Tibial artery (tissue), 4 donors: ENCODE measurements at regions not wholly inside any gene's neighbourhood (a gene's known extent, or its start where the extent isn't known, plus 50 kb on each side); places are given as distances from the start of the nearest gene placed in this dataset.

ENCODE experiments used
- DNase-seq, 2 donors: peaks; one replicate each; pipeline ENCODE4 v3.0.0-alpha.2; 2019
- H3K27ac ChIP-seq, 2 donors: fragments of 200-600 bp; sonication (generic) in 1 of 2; 1 replicate in 1 of 2; 2 replicates in 1 of 2; pipeline ENCODE4 v1.5.1; 2018 to 2019; ENCODE audit warnings: mild to moderate bottlenecking in 1 of 2
- H3K27me3 ChIP-seq, 2 donors: fragments of 200-600 bp; sonication (generic) in 1 of 2; one replicate each; pipeline versions ENCODE4 v1.5.1 to v1.6.0; 2016 to 2019
- H3K36me3 ChIP-seq, 3 donors: fragments of 200-600 bp; sonication (generic) in 2 of 3; one replicate each; pipeline ENCODE4 v1.5.1; 2016 to 2019; ENCODE audit warnings: mild to moderate bottlenecking in 2 of 3
- H3K4me1 ChIP-seq, 4 donors: fragments of 200-600 bp; sonication (generic) in 2 of 4; 1 replicate in 3 of 4; 2 replicates in 1 of 4; pipeline ENCODE4 v1.5.1; 2016 to 2019
- H3K4me3 ChIP-seq, 2 donors: fragments of 200-600 bp; sonication (generic) in 1 of 2; 1 replicate in 1 of 2; 2 replicates in 1 of 2; pipeline ENCODE4 v1.5.1; 2018 to 2019; ENCODE audit warnings: mild to moderate bottlenecking in 2 of 2
- H3K9me3 ChIP-seq, 3 donors: fragments of 200-600 bp; sonication (generic) in 1 of 3; one replicate each; pipeline ENCODE4 v1.5.1; 2016 to 2019
- intact Hi-C: fragments of 100-400 bp; cut with DNase I; formaldehyde crosslinking; loops from one replicate; pipeline ENCODE4 v1.15.0; 2023; ENCODE audit warnings: low total_unique reads
- TF ChIP-seq, protein P1 (sequence below), 2 experiments: fragments of 200-600 bp in 1 of 2; fragments of 450-650 bp in 1 of 2; IDR thresholded peaks; one replicate each; pipeline ENCODE4 v1.5.1; 2017 to 2019; ENCODE audit warnings: antibody characterized with exemption in 2 of 2, mild to moderate bottlenecking in 1 of 2, moderate library complexity in 1 of 2

DNA sequence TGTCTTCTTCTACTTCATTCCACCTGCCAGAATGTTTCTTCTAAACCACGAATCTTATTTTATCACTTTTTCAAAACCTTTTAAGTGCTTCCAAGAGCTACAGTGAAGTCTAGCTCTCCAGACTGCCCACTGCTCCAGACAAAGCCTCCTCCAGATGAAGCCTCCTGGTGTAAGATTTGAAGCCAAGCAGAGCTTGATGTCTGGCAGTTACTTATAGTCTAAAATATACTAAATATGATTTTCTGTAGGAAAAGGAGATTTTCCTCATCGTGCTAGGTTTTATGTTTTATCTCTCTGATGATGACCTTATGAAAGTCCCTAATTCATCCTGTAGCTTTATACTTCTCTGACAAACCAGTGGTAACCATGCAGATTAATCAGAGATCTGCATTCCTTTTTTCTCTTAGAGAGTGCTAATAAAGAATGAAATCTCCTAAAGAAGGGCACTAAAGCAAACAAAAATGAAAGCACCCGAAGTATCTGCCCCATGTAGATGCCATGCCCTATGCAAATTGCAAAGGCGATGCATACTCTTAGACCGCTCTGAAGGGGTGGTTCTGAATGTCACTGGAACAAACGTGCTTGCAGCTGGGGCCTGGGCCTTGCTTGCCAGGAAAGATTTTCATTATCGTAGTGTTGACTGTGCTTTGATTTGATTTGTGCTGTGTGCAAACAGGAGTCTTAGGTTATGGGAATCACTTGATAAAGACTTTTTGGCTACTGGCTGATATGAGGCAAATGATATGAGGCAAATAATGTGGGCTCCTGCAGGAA, 314.2 kb downstream of the PID1 start:
- no peak overlapping the region for H3K27ac ChIP-seq
- no peaks in the 10 kb centered on the region for H3K4me1 ChIP-seq
- TF ChIP-seq, protein P1, sequence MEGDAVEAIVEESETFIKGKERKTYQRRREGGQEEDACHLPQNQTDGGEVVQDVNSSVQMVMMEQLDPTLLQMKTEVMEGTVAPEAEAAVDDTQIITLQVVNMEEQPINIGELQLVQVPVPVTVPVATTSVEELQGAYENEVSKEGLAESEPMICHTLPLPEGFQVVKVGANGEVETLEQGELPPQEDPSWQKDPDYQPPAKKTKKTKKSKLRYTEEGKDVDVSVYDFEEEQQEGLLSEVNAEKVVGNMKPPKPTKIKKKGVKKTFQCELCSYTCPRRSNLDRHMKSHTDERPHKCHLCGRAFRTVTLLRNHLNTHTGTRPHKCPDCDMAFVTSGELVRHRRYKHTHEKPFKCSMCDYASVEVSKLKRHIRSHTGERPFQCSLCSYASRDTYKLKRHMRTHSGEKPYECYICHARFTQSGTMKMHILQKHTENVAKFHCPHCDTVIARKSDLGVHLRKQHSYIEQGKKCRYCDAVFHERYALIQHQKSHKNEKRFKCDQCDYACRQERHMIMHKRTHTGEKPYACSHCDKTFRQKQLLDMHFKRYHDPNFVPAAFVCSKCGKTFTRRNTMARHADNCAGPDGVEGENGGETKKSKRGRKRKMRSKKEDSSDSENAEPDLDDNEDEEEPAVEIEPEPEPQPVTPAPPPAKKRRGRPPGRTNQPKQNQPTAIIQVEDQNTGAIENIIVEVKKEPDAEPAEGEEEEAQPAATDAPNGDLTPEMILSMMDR (IDR thresholded peaks at IDR 0.05): no peak
- no peaks in the 10 kb centered on the region for H3K9me3 ChIP-seq
- intact Hi-C loops: no loop called here
- no peaks in the 10 kb centered on the region for H3K36me3 ChIP-seq
- no peak for DNase-seq
- no peaks in the 10 kb centered on the region for H3K27me3 ChIP-seq
- no peak overlapping the region for H3K4me3 ChIP-seq

DNA sequence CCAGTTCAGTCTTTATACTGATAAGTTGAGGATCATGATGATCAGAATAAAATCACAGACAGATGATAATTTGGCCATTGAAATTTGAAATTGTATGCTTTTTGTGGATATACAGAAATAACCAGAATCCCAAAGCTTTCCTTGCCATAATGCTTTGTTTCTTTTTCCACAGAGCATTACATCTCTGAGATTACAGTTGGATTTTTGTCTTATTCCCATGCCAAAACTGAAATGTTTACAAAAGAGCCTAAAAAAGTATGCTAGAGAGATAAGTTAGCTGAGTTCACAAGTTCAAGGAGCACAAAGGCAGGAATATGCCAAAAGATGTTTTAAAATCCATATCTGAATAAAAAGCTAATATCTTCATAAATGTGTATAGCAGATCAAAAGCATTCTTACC, 321.3 kb downstream of the PID1 start:
- Histone ChIP-seq H3K36me3 (no peaks in the 10 kb centered on the region), H3K4me3 (no peak overlapping the region), H3K4me1 (no peaks in the 10 kb centered on the region), H3K27ac (no peak overlapping the region), H3K9me3 (no peaks in the 10 kb centered on the region), H3K27me3 (no peaks in the 10 kb centered on the region)
- DNase-seq: no peak
- TF ChIP-seq, protein P1 (IDR thresholded peaks at IDR 0.05): no peak
- intact Hi-C loops: no loop called here

DNA sequence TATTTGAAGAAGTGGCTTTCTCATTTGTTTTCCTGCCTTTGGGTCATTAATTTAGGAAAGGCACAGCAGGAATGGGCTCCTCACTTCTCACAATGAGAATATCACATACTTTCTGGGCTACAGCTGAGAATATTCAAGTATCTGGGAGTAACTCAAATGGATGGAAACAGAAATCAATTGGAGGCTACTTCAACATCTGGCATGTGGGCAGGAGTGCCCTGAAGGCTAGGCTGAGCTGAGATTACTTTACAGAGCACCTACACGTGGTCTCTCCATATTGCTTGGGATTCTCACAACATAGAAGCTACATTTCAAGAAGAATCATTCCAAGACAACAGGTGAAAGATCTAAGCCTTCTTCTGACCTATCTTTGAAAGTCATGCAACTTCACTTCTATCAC, 325.4 kb downstream of the PID1 start:
- intact Hi-C loops: no loop called here
- TF ChIP-seq, protein P1 (IDR thresholded peaks at IDR 0.05): no peak
- H3K4me1 ChIP-seq: no peaks in the 10 kb centered on the region

DNA sequence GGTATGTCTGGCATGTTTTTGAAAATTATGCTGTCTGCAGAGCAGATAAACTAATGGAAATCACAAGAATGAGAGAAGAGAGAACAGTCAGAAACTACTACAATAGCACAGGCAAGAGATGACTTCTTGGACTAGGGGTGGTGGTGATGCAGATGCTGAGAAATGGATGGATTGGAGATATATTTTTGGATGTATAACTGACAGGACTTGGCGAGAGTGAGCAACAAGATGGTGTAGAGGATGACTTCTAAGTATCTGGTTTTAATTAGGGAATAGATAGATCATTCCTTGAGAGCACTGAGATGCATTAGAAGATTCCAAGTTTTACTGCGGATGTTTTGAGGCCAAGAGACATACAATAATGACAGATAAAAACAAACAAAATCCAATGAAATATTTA, 328.2 kb downstream of the PID1 start:
- intact Hi-C loops: no loop called here
- Histone ChIP-seq H3K4me1 (no peaks in the 10 kb centered on the region), H3K9me3 (no peaks in the 10 kb centered on the region), H3K36me3 (no peaks in the 10 kb centered on the region), H3K27ac (no peak overlapping the region), H3K4me3 (no peak overlapping the region), H3K27me3 (no peaks in the 10 kb centered on the region)
- DNase-seq: no peak
- TF ChIP-seq, protein P1 (IDR thresholded peaks at IDR 0.05): no peak

More for the DNA sequence above, 325.4 kb downstream of the PID1 start:
- no peak overlapping the region for H3K4me3 ChIP-seq
- H3K27ac ChIP-seq: no peak overlapping the region
- H3K27me3 ChIP-seq: no peaks in the 10 kb centered on the region
- DNase-seq: no peak
- H3K9me3 ChIP-seq: no peaks in the 10 kb centered on the region
- H3K36me3 ChIP-seq: no peaks in the 10 kb centered on the region

DNA sequence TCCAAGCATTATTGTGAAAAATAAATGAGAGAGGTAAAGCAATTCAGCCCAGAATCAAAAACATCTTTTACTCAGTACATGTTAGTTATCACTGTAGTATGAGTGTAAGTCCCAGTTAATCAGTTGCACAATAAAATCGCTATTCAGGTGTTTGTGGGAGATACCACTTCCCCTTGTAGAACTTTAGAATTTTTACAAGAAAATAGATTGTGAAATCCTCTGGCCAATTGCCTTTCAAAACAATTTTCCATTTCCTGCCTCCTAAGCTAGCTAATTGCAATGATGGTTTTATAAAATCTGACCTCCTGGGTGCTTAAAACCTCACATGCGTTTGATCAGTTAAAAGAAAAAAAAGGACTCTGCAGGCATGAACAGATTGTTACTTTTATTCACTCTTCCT, 332.5 kb downstream of the PID1 start:
- Histone ChIP-seq H3K36me3 (no peaks in the 10 kb centered on the region), H3K9me3 (peaks cover 0 to 9% (median 5%) of the 10 kb centered on the region in 3 donors), H3K4me1 (no peaks in the 10 kb centered on the region), H3K4me3 (no peak overlapping the region), H3K27me3 (no peaks in the 10 kb centered on the region), H3K27ac (no peak overlapping the region)
- intact Hi-C loops: no loop called here
- TF ChIP-seq, protein P1 (IDR thresholded peaks at IDR 0.05): no peak
- DNase-seq: no peak
